HL-60 (cell line): ENCODE measurements at regions not wholly inside any gene's neighbourhood (a gene's known extent, or its start where the extent isn't known, plus 50 kb on each side); places are given as distances from the start of the nearest gene placed in this dataset.

Experiments used
- GABPA ChIP-seq: IDR thresholded peaks from 2 replicates; pipeline ENCODE4 v1.6.1; 2012; ENCODE audit warnings: low read depth
- TF ChIP-seq, protein P1 (sequence below): IDR thresholded peaks from one replicate; pipeline ENCODE4 v1.5.1; 2011; ENCODE audit warnings: low read length, control low read depth, inconsistent platforms; ENCODE audit not compliant: insufficient read depth

DNA sequence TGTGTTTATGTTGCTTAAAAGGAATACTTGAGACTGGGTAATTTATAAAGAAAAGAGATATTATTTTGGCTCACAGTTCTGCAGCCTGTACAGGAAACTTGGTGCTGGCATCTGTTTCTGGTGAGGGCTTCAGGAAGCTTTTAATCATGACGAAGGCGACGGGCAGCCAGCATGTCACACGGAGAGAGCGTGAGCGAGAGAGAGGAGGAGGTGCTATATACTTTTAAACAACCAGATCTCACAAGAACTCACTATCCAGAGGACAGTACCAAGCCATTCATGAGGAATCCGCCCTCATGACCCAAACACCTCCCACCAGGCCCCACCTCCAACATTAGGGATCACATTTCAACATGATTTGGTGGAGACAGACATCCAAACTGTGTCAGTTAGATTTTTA lies 163.4 kb upstream of the TSC22D1 start:
- TF ChIP-seq, protein P1, sequence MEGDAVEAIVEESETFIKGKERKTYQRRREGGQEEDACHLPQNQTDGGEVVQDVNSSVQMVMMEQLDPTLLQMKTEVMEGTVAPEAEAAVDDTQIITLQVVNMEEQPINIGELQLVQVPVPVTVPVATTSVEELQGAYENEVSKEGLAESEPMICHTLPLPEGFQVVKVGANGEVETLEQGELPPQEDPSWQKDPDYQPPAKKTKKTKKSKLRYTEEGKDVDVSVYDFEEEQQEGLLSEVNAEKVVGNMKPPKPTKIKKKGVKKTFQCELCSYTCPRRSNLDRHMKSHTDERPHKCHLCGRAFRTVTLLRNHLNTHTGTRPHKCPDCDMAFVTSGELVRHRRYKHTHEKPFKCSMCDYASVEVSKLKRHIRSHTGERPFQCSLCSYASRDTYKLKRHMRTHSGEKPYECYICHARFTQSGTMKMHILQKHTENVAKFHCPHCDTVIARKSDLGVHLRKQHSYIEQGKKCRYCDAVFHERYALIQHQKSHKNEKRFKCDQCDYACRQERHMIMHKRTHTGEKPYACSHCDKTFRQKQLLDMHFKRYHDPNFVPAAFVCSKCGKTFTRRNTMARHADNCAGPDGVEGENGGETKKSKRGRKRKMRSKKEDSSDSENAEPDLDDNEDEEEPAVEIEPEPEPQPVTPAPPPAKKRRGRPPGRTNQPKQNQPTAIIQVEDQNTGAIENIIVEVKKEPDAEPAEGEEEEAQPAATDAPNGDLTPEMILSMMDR, result no peak
- TF ChIP-seq GABPA, result no peak
